ENCODE measurements at regions not wholly inside any gene's neighbourhood (a gene's known extent, or its start where the extent isn't known, plus 50 kb on each side); places are given as distances from the start of the nearest gene placed in this dataset.
"Not testable (repeated sequence)": the region's sequence is repeated elsewhere in the genome, so short reads cannot be mapped to it uniquely, and the experiment has no call there.

DNA sequence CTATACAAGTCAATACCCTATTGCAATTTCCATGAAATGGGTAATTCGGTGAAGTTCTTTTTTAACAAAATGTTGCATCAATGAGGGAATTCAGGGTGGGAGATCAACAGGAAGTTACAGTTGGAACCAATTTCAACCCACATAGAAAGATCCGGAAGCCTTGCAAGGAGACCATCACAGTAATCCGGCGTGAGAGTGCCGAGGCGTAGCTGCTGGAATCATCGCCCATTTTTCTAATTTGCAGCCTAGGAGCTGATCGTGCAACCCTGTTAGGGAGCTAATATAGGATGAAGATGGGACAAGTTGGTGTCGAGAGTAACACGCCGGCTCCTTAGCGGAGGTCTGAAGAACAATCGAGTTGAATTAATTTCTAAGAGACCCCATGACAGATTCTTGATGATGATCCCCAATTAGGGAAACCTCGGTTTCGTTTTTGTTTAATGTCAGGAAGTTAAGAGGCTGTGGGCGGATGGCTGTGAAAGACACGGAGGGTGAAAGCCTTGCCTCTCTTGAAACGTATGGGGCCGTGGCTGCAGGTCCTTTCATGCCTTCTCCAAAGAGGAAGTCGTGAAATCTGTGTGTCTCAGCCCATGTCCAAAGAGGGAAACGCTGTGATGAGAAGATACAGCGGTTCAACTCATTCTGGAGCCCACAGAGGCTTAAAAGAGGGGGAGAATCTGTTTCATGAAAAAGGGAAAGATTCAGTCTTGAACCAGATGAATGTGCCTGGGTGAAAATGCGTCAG, 51.2 kb upstream of the CARD11 start:
- DNase-seq = no peak

DNA sequence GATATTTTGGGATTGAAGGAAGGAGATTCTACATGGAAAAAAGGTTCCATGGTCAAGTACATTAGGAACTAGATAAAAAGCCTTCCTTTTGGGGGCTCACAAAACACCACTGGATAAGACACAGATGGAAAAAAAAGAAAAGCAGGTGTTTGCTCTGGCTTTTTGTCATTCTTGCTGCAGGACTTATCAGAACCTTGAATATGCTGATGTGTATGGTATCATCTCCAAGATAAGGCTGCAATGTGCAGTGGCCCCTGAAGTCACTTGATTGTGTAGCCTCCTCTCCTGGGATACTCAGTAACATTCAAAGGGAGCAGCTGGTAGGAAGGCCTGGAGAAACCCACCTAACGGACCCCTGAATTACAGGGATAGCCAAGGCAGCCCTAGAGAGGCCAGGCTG, 54.1 kb upstream of the CARD11 start:
- no peak for DNase-seq

DNA sequence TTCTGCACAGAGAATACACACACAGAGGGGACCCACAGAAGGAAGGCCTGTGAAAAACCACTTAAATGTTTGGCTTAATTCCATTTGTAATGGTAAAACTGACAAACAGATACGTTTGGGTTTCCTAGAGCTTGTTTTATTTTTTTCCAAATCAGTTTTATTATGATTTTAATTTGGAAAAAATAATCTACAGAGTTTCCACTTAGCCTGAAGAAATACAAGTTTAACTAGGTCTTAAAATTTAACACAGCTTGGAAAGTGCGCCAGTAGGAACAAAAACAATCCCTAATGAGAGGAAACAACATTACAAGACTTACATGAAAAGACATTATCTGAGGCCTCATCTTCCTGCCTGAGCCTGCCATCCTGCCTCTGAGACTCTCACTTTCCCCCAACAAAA, 58.5 kb upstream of the CARD11 start:
- no peak for DNase-seq

DNA sequence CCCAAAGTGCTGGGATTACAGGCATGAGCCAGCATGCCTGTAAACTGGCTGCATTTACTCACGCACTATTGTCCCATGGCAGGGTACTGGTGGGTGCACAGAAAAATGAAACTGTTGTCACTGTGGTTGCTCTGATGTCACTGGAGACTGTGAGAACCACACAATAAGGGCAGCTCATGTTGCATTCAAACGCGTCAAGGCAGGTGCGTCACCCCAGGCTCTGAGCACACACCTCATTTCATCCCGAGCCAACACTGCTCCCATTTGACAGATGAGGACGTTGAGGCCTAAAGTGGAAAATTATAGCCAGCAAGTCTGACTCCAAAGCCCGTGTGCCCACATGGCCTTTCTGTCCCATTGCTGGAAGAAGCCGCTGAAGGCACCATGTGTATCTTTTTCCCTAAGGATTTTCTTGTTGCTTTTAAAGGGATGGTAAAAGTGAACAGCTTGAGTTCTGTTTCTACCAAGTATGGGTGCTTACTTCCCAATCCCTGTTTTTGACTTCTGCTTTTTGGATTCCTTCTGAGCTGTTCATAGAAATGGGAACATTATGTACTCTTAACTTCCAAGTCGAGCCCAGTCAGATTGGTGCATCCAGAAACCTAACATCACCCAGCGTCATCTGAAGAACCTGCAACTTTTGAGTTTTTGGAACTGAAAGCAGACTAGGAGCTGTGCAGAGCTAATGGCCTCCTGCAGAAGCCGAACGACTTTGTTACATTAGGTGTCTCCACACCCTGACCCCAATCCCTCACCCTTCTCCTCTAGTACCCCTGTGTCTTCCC, 60.1 kb upstream of the CARD11 start:
- DNase-seq = no peak

DNA sequence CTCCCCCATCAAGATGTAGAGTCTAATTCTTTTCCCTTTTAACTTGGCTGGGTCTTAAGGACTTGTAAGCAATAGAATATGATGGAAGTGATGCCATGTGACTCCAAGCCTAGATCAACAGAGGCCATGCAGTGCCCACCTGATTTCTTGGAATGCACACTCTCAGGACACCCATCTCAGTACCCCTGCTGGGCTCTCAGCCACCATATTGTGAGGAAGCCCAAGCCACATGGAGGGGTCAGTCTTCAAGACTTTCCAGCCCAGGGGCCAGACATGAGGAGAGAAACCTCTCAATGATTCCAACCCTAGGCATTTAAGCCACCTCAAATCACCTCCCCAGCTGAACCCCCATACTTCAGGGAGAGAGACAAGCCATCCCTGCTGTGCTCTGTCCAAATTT, 62.2 kb upstream of the CARD11 start:
- DNase-seq = no peak

DNA sequence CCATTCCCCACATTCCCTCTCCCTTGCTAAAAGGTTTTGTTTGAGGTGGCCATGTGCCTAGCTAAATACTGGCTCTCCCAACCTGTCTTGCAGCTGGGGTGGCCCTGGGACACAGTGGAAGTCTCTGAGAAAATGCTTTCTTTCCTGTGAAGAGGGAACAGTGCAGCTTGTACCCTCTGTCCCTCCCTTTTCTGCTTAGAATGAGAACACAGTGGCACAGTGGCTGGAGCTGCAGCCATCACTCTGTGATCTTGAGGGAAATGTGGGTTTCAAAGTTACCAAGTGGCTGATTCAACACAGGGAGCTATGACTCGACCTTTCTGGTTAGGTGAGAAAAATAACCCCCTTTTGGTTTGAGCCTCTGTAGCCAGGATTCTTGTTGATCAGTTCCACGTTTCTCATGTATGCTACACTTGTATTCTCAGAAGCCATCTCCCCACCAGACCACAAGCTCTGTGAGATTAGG, 62.7 kb upstream of the CARD11 start:
- no peak for DNase-seq

DNA sequence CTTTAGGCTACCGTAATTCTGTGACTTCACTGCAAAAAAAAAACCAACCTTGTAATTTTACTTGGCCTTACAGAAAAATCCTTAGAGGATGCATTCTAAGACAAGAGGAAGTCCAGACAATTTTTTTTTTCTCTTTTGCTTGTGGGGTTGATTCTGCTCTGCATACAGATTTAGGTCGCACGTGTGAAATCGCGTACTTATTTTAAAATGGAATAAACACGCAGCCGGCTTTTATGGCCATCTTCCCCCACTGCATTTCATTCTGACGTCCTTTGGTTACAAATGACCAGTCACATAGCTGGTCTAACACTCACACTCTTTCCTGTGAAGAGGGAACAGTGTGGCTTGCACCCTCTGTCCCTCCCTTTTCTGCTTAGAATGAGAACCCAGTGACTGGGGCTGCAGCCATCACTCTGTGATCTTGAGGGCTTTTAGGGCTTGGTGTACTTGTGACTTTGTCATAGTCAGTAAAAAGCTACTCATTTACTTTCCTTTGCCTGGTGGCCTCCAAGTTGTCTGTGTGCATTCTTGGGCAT, 63.6 kb upstream of the CARD11 start:
- DNase-seq = no peak

DNA sequence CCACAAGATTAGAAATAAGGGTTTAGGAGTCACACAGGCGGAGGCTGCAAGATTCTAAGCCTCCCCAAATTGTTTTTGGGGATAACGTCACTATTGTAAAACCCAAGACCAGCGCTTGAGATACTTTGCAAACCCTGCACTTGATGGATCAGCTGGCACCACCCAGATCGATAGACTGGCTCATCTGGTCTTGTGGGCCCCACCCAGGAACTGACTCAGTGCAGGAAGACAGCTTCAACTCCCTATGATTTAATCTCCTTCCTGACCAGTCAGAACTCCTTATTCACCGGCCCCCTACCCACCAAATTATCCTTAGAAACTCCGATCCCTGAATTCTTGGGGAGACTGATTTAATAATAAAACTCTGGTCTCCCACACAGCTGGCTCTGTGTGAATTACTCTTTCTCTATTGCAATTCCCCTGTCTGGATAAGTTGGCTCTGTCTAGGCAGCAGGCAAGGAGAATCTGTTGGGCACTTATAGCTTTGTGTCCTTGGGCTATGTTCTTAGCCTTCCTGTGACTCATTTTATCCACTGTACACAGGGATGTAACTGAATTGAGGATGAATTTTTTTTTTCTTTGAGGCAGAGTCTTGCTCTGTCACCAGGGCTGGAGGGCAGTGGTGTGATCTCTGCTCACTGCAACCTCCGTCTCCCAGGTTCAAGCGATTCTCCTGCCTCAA, 64.4 kb upstream of the CARD11 start:
- DNase-seq = no peak

DNA sequence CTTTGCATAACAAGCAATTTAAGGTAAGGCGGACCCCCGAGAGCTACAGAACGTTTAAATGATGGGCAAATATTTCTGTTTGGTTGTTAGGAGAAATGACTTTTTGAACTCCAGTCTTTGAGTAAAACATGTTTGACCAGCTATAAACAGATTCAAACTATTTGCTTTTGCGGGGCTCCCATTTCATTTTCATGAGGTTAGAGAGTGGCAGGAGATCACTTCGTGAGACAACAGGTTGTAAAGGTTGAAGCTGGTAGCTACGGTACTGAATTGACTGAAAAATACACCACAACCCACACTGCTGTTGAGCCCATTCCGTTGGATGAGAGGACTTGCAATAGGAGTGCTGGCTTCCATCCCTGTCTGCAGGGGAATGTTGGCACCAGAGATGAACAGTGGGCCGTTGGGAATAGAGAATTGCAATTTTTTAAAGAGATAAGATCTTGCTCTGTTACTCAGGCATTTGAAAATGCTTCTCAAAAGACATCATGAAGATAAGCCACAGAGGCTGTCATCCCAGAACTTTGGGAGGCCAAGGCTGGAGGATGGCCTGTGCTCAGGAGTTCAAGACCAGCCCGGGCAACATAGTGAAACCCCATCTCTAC, 65.7 kb upstream of the CARD11 start:
- no peak for DNase-seq

DNA sequence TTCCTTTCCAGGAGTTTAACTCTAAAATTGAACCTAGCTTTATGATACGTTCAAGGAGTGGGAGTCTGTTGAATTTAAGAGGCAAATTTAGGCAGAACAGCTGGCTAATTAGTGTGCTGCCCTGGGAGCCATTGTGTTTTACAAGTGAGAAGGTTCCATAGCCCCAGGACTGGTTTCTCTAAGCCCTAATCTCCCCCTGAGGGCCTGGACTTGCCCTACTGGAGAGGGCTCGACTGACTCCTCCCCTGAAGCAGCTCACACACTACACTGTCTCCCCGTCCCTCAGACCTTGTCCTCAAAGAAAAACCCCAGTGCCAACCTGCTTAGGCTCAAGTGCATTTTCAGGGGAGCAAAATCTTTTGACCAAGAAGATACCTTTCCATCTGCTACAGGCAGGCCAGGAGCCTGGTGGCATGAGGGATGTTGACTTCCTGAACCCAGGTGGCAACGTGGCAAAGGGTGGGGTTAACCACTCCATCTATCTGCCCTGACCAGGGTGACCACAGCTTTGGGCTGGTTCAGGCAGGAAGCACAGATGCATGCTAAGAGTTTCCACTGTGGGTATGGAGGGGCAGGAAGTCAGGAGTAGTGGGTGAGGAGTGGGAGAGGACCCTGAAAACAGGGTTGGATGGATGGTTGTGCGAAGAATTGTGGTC, 68.9 kb upstream of the CARD11 start:
- no peak for DNase-seq

DNA sequence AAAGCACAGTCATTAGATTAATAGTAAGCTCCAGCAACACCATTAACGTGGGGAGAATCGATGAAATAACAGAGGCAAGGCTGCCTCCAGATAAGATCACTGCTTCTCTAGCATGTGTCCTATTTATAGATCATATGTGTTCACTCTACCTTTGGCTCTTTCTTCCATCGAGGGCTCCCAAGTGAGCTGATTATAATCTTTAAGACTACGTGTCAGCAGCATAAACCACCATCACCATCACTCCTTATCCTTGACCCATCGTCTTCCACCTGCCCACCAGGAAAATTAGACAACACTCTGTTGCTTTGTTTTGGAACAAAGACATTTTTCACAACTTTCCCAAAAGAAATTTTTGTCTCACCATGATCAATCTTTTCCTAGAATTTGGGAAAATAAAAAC, 71.2 kb upstream of the CARD11 start:
- DNase-seq = no peak

DNA sequence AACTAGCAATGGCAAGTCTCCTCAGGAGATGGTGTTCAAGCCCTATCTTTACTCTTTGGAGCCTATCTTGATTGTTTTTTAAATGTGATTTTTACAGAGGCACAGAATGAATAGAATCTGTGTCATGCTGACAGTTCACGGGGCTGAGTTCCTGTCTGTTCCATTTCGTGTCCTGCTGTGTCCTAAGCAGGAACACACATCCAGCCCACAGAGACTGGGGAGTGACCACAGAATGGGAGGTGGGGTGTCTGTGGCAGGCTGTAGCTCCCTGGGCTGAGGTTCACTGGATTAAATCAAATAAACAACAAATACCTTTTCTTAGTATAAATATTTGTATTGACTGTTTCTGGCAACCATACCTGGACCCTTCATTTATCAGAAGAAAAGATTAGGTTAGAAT, 73.4 kb upstream of the CARD11 start:
- no peak for DNase-seq

DNA sequence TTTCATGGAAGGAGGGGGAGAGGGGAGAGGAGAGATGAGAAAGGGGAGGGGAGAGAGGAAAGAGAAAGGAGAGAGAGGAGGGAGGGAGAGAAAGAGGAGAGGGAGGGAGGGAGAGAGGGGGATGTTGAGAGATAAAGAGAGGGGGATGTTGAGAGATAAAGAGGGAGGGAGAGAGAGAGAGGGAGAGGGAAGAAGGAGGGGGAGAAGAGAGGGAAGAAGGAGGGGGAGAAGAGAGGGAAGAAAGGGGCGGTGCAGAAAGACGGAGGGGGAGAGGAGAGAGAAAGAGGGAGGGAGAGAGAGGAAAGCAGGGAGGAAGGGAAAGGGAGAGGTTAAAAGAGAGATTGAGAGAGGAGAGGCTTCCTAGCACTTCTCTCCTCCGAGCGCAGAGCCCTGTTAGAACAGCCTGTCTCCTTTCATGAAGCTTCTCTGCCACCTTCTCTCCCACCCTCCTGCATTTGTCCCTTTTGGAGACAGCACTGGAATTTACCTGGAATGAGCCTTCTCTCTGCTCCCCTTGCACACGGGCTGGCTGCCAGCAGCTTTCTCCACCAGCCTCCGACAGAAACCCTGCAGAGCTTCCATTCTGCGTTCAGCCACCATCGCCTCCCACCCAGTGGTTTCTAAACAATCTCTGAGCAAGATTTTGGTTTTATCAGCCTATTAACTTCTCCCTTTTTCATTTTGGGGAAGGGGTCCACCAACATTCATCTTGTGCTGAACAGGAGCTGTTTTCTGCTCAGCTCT, 74.0 kb upstream of the CARD11 start:
- DNase-seq = no peak

DNA sequence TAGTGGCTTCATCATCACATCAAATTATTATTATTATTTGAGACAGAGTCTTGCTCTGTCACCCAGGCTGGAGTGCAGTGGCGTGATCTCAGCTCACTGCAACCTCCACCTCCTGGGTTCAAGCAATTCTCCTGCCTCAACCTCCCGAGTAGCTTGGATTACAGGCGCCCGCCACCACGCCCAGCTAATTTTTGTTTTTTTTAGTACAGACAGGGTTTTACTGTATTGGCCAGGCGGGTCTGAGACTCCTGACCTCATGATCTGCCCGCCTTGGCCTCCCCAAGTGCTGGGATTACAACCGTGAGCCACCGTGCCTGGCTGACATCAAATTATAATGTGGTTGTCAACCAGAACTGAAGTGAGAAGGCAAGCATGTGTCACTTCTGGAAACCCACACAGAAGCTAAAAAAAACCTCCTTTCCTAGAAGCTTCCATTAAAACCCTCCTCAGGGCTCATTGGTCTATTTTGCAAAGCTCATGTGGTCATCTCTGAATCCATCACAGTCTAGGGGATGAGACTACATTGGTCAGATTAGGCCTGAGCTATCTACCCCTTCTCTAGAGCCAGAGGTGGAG, 75.8 kb upstream of the CARD11 start:
- not testable (repeated sequence) for DNase-seq

DNA sequence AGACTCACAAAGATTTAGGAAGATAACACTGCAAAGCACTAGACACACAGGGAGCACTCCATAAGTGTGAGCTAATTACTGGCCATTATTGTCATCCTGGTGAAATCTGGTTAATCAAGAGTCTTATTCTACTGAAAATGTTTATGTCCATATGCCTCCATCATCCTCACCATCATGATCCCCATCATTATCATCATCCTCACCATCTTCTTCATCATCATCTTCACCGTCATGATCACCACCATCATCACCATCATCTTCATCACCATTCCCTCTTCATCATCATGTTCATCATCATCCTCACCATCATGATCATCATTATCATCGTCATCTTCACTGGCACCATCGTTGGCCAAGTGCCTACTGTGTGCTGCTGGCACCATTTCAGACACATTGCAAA, 76.3 kb upstream of the CARD11 start:
- DNase-seq = no peak

DNA sequence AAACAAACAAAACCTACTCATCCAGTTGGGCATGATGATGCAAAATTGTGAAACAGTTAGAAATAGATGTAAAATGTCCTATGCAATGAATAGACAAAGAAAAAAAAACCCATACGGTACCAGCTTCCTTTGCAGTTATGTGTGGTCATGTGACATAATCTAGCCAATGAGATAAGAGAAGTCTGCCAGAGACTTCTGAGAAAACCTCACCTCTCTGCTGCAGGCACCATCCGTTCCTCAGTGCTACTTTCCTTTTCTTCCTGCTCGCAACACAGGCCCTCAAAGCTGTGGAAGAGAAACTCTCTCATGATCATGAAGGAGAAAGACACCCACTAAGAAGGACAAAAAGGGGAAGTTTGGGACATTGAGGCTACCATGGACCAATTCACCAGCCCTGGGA, 76.8 kb upstream of the CARD11 start:
- DNase-seq = no peak

DNA sequence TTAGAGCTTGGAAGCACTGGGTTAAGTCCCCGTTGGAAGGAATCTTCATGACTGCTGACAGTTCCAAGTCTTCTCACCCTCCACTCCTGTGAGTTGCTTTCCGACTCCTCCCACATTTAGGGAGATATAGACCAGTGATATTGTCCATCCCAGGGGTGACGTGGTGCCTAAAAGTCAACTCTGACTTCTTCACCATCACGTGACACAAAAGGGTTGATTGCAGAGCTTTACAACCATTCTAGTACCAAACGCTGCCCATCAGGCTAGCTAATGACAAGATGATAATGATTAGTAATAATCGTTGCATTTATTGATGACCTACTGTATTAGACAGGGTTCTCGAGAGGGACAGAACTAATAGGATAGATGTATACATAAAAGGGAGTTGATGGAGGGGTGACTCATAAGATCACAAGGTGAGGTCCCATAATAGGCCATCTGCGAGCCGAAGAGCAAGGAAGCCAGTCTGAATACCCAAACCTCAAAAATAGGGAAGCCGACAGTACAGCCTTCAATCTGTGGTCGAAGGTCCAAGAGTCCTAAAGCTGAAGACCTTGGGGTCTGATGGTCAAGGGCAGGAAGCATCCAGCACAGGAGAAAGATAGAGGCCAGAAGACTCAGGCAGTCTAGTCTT, 85.3 kb upstream of the CARD11 start:
- DNase-seq = no peak

DNA sequence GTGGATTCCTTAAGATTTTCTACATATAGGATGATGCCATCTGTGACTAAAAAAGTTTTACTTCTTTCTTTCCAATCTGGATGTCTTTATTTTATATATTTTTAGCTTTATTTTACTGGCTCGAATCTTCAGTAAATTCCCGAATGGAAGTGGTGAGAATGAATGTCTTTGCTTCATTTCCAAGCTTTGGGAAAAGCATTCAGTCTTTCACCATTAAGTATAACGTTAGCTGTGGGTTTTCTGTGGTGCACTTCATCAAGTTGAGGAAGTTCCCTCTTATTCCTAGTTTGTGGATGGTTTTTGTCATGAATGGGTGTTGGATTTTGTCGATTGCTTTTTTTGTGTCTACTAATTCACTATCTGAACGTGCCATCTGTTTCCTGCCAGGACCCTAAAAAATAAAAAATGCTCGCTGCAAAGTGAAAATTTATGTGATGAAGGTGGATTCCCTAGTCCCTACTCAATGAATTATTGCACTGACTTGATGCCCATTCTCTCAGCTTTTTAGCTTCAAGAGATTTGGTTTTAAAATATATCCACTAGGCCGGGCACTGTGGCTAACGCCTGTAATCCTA, 90.2 kb upstream of the CARD11 start:
- DNase-seq = no peak

DNA sequence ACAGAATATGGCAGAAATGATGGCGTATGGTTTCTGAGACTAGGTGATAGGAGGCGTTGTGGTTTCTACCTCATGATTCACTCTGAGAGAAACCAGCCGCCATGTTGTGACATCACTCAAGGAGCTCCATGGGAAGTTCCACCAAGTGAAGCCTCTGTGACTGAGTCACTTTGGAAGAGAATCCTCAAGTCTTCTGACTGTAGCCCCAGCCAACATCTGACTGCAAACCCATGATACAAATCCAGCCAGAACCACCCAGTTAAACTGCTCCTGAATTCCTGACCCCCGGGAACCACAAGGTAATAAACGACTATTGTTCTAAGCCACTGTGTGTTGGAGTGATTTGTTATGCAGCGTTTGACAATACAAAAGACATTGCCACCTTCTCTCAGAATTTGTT, 91.1 kb upstream of the CARD11 start:
- no peak for DNase-seq

DNA sequence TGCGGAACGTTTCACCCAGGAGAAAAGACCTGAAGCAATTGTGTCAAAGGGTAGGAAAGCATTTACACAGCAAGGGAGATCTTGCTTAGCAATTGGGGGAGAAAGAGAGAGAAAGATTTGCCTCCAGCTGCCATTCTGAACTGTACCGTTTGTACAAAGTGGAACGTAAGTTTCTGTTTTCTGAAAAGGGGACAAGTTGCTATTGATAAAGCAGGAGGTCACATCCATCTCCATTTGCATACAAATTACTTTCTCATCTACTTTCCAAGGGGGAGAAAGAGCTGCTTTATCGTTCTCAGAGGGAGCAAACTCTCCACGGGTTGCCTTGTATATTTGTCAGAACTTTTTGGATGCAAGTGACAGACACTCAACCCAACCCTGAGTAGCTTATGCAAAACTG, 92.0 kb upstream of the CARD11 start:
- DNase-seq = no peak

Data from skin of body (tissue), 1 donor.